ENCODE measurements at regions not wholly inside any gene's neighbourhood (a gene's known extent, or its start where the extent isn't known, plus 50 kb on each side); places are given as distances from the start of the nearest gene placed in this dataset.

GRCh38 chr12:118874698-118875548, 106.4 kb upstream of the SRRM4 start:
- no peaks in the 10 kb centered on the region for H3K9me3 ChIP-seq (ENCODE audit: low read length)
- H3K79me2 ChIP-seq (replicated peaks; ENCODE audit: insufficient read depth, low read length), result no peaks in the 10 kb centered on the region
- H2AFZ ChIP-seq (ENCODE audit: low read depth, low read length), result no peak overlapping the region
- H3K9ac ChIP-seq (ENCODE audit: low read length), result no peak overlapping the region
- no peaks in the 10 kb centered on the region for H3F3A ChIP-seq (ENCODE audit: insufficient read depth, low read length, poor library complexity, severe bottlenecking)
- TF ChIP-seq TAF1 (IDR thresholded peaks at IDR 0.05; ENCODE audit: low read depth) (no peak), REST (IDR thresholded peaks at IDR 0.05; ENCODE audit: borderline replicate concordance) (no peak), CTCF (IDR thresholded peaks at IDR 0.05; ENCODE audit: poor library complexity, severe bottlenecking) (no peak), MXI1 (conservative IDR thresholded peaks at IDR 0.05; ENCODE audit: poor library complexity, severe bottlenecking) (no peak), RAD21 (conservative IDR thresholded peaks at IDR 0.05) (no peak), POLR2AphosphoS5 (IDR thresholded peaks at IDR 0.05) (no peak), EP300 (conservative IDR thresholded peaks at IDR 0.05; ENCODE audit: poor library complexity, severe bottlenecking) (no peak), SMC3 (conservative IDR thresholded peaks at IDR 0.05; ENCODE audit: poor library complexity) (no peak), EZH2 (IDR thresholded peaks at IDR 0.05; ENCODE audit: borderline replicate concordance, insufficient read depth, low read length, poor library complexity, severe bottlenecking) (no peak)
- no peak overlapping the region for H3K4me3 ChIP-seq (ENCODE audit: low read length)
- H3K27ac ChIP-seq (ENCODE audit: low read length), result no peak overlapping the region
- H3K4me2 ChIP-seq (ENCODE audit: low read length), result no peak overlapping the region
- H3K27me3 ChIP-seq (ENCODE audit: insufficient read depth, low read depth, low read length), result no peaks in the 10 kb centered on the region
- H3K9me2 ChIP-seq (ENCODE audit: insufficient read depth, low read length), result no peaks in the 10 kb centered on the region
- H4K20me1 ChIP-seq (ENCODE audit: insufficient read depth), result no peaks in the 10 kb centered on the region
- H3K36me3 ChIP-seq (ENCODE audit: insufficient read depth, low read length), result no peaks in the 10 kb centered on the region

DNA sequence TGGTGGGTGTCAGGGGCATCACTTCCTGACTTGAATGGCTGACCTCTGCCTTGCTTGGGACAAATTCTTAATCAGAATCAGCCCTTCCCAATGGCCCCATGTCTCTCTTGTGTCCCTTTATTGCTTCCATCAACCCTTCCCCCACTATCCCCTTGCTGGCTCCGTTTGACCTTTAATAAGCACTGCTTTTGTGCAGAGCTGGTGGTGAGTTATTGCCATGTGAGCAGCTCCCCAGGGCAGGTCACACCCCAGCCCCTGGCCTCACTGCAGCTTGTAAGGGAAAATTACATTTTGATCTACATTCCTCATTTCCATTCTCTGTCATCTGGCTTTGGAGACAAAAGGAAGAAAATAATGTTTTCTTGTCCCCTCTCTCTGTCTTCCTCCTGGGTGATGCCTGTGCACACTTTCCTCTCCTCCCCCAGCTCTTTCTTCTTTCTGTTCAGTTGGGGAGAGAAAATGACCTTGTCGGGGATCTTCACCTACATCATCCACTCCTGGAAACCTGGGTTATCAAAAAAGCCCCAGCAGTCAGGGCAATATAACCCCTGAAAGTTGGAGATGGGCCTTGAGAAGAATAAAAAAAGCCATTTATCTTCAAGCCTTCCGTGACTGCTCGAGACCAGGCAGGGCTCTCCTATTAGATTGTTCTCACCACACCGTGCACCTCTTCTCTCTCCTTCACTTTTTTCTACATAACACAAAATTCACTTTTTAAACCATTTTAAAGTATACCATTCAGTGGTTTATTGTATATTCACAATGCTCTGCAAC, 100.4 kb upstream of the SRRM4 start:
- H3K4me2 ChIP-seq (ENCODE audit: low read length), result no peak overlapping the region
- peak overlapping the region; percentile 4 for H3K27ac ChIP-seq (ENCODE audit: low read length)

More for the DNA sequence above, 100.4 kb upstream of the SRRM4 start:
- no peak overlapping the region for H3K9ac ChIP-seq (ENCODE audit: low read length)
- H3K27me3 ChIP-seq (ENCODE audit: insufficient read depth, low read depth, low read length), result no peaks in the 10 kb centered on the region
- no peaks in the 10 kb centered on the region for H3K79me2 ChIP-seq (replicated peaks; ENCODE audit: insufficient read depth, low read length)
- TF ChIP-seq REST (IDR thresholded peaks at IDR 0.05; ENCODE audit: borderline replicate concordance), result no peak
- TF ChIP-seq CTCF (IDR thresholded peaks at IDR 0.05; ENCODE audit: poor library complexity, severe bottlenecking), result no peak
- TF ChIP-seq TAF1 (IDR thresholded peaks at IDR 0.05; ENCODE audit: low read depth), result no peak
- no peak for TF ChIP-seq EZH2 (IDR thresholded peaks at IDR 0.05; ENCODE audit: borderline replicate concordance, insufficient read depth, low read length, poor library complexity, severe bottlenecking)
- no peak for TF ChIP-seq RAD21 (conservative IDR thresholded peaks at IDR 0.05)
- TF ChIP-seq EP300 (conservative IDR thresholded peaks at IDR 0.05; ENCODE audit: poor library complexity, severe bottlenecking), result no peak
- TF ChIP-seq MXI1 (conservative IDR thresholded peaks at IDR 0.05; ENCODE audit: poor library complexity, severe bottlenecking), result no peak
- TF ChIP-seq POLR2AphosphoS5 (IDR thresholded peaks at IDR 0.05), result no peak
- no peak for TF ChIP-seq SMC3 (conservative IDR thresholded peaks at IDR 0.05; ENCODE audit: poor library complexity)
- H3K36me3 ChIP-seq (ENCODE audit: insufficient read depth, low read length), result no peaks in the 10 kb centered on the region
- H3K9me2 ChIP-seq (ENCODE audit: insufficient read depth, low read length), result no peaks in the 10 kb centered on the region
- no peaks in the 10 kb centered on the region for H4K20me1 ChIP-seq (ENCODE audit: insufficient read depth)
- H3K9me3 ChIP-seq (ENCODE audit: low read length), result no peaks in the 10 kb centered on the region
- no peaks in the 10 kb centered on the region for H3F3A ChIP-seq (ENCODE audit: insufficient read depth, low read length, poor library complexity, severe bottlenecking)
- H3K4me3 ChIP-seq (ENCODE audit: low read length), result no peak overlapping the region
- no peak overlapping the region for H2AFZ ChIP-seq (ENCODE audit: low read depth, low read length)
